Stimulated activated naive CD8-positive, alpha-beta T cell treated with anti-CD3 and anti-CD28 coated beads, Interleukin-15, amount 100 ng/mL, for 72 hours (primary cell): ENCODE measurements at regions not wholly inside any gene's neighbourhood (a gene's known extent, or its start where the extent isn't known, plus 50 kb on each side); places are given as distances from the start of the nearest gene placed in this dataset.

Experiments
- ATAC-seq: fragments of 150-1000 bp; cut with Tn5 transposase; 2 replicates; pipeline ENCODE4 v1.10.0; 2021; ENCODE audit warnings: mild to moderate bottlenecking, moderate library complexity
- DNase-seq, 2 donors: peaks; one replicate each; pipeline ENCODE4 v3.0.0; 2021 to 2022
- H3K27ac Mint-ChIP-seq, 2 donors: one replicate each; pipeline ENCODE4 v1.8.0; 2022; ENCODE audit warnings: mild to moderate bottlenecking in 2 of 2, mixed read lengths in 2 of 2, moderate library complexity in 2 of 2
- H3K27me3 Mint-ChIP-seq: one replicate; pipeline ENCODE4 v1.8.0; 2022; ENCODE audit warnings: mixed read lengths
- H3K4me1 Mint-ChIP-seq: one replicate; pipeline ENCODE4 v1.8.0; 2022; ENCODE audit warnings: mild to moderate bottlenecking, mixed read lengths
- H3K4me3 Mint-ChIP-seq, 2 donors: one replicate each; pipeline ENCODE4 v1.8.0; 2022; ENCODE audit warnings: mild to moderate bottlenecking in 2 of 2, mixed read lengths in 2 of 2, moderate library complexity in 1 of 2
- H3K9me3 Mint-ChIP-seq, 2 donors: one replicate each; pipeline ENCODE4 v1.8.0; 2022; ENCODE audit warnings: mixed read lengths in 2 of 2

DNA sequence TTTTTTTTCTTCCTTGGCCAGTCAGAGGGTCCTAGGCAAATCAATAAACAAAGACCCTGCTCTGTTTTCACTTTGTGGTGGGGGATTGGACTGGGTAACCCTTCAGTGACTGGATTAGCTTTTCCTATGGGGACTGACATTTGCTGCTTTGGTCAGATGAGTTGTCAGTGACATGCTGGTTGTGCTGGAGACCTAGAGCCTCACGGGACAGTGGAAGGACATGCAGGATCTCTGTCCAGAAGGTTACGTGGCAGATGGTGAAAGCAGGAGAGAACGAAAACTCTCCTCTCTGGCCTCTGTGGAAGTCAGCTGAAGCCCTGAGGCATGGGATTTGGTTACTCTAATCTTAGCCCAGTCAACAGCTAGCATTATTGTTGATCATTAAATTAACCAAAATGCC, 90.0 kb upstream of the BMPER start:
- DNase-seq (no peak), ATAC-seq (no peak)
- H3K27me3 Mint-ChIP-seq, result peaks cover 9% of the 10 kb centered on the region
- H3K4me1 Mint-ChIP-seq, result peaks cover 18% of the 10 kb centered on the region
- peak overlapping the region in 1 of 2 donors; percentile 15 for H3K27ac Mint-ChIP-seq
- H3K4me3 Mint-ChIP-seq, result no peak overlapping the region
- H3K9me3 Mint-ChIP-seq, result peaks cover 10 to 33% of the 10 kb centered on the region in 2 donors

DNA sequence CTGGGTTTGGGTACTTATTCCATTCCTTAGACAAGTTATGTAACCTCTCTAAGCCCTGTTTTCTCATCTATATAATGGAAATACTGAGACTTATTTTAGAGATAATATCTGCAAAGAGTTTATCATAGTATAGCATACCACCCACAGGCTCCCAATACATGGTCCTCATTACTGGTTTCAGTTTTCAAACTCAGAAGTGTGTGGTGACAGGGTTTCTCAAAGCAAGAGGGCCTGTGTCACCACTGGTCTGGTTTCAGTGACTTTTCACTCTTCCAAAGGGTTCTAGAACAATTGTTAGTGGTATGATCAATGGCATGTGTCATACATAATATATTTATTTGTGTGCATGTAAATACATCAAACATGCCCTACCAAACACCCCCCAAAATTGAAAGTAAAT, 89.2 kb upstream of the BMPER start:
- Mint-ChIP-seq H3K9me3 (peaks cover 10 to 30% of the 10 kb centered on the region in 2 donors), H3K27me3 (peaks cover 9% of the 10 kb centered on the region)
- DNase-seq, result peak; percentile 2 to 11

DNA sequence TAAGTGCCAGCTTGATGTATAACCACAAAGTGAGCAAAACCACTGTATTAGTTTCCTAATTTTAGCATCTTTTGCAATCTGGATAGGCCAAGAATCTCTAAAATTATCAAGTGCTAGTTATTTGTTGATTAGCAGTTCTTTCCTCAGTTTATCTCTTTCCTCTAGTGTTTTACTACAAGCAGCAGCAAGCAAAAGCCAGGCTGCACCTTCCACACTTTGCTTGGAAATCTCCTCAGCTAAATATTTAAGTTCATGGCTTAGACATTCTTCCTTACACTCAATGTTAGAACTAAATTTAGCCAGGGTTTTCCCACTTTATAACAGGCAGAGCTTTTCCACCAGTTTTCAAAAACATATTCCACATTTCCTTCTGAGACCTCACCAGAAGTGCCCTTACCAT, 85.7 kb upstream of the BMPER start:
- H3K9me3 Mint-ChIP-seq, result peaks cover 6 to 15% of the 10 kb centered on the region in 2 donors
- ATAC-seq (no peak), DNase-seq (no peak)
- peaks cover 9% of the 10 kb centered on the region for H3K27me3 Mint-ChIP-seq
- no peak overlapping the region for H3K27ac Mint-ChIP-seq
- H3K4me1 Mint-ChIP-seq, result peaks cover 8% of the 10 kb centered on the region
- H3K4me3 Mint-ChIP-seq, result no peak overlapping the region

More for the DNA sequence above, 89.2 kb upstream of the BMPER start:
- peak; percentile 93 for ATAC-seq
- Mint-ChIP-seq H3K4me3 (no peak overlapping the region), H3K4me1 (peaks cover 18% of the 10 kb centered on the region), H3K27ac (no peak overlapping the region)

DNA sequence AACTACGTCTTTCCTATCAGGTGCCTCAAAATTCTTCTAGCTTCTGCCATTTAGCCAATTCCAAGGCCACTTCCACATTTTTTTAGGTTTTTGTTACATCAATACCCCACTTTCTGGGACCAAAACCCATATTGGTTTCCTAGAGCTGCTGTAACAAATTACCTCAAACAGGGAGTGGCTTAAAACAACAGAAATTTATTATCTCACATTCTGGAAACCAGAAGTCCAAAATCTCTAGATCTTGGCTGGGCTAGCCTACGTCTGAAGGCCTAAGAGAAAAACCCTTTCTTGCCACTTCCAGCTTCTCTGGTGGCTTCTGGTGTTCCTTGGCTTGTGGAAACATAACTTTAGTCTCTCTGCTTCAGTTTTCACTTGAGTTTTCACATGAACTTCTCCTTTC, 85.1 kb upstream of the BMPER start:
- Mint-ChIP-seq H3K27ac (no peak overlapping the region), H3K9me3 (peaks cover 6 to 15% of the 10 kb centered on the region in 2 donors), H3K27me3 (peaks cover 9% of the 10 kb centered on the region), H3K4me3 (no peak overlapping the region), H3K4me1 (peaks cover 3% of the 10 kb centered on the region)
- DNase-seq, result no peak
- ATAC-seq, result no peak

DNA sequence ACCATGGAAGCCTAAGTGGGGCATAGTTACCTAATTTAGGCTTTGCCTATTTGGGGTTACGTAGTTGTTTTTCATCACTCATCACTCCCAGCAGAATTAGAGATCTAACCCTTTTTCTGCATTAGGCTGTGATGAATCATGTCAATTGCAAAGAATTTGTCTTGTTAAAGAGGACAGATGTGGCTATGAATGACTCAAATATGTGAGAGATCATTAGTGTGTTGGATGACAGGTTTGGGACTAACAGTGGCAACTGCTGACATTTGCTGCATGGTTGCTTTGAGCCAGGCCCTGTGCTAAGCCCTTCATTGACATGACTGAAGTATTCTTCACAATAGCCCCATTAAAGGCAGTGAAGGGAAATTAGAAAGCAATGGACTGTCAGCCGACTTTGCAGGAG, 83.4 kb upstream of the BMPER start:
- peaks cover 9% of the 10 kb centered on the region for H3K27me3 Mint-ChIP-seq
- no peak overlapping the region for H3K4me3 Mint-ChIP-seq
- ATAC-seq (no peak), DNase-seq (no peak)
- H3K9me3 Mint-ChIP-seq, result peaks cover 6 to 15% of the 10 kb centered on the region in 2 donors
- H3K27ac Mint-ChIP-seq, result no peak overlapping the region
- no peaks in the 10 kb centered on the region for H3K4me1 Mint-ChIP-seq

DNA sequence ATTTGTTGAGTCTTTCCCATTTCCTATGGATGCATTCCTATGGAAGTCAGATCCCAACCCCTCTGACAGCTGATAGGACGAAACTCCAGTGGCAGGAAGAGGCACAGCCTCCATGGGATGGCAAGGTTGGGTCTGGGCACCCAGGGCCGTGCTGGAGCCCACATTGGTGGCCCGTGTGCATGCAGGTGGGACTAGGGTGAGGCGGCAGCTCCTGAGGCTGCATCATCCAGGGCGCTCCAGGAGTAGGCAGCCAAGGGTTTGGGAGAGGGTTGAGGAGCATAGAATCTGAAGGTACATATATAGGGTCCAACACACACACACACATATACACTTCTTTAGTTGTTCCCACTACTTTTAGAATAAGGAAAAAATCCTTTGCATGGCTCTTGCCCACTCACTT, 81.4 kb upstream of the BMPER start:
- Mint-ChIP-seq H3K27ac (no peak overlapping the region), H3K9me3 (peaks cover 6 to 8% of the 10 kb centered on the region in 2 donors), H3K4me1 (no peaks in the 10 kb centered on the region), H3K4me3 (no peak overlapping the region), H3K27me3 (no peaks in the 10 kb centered on the region)
- ATAC-seq (peak; percentile 20), DNase-seq (no peak)

DNA sequence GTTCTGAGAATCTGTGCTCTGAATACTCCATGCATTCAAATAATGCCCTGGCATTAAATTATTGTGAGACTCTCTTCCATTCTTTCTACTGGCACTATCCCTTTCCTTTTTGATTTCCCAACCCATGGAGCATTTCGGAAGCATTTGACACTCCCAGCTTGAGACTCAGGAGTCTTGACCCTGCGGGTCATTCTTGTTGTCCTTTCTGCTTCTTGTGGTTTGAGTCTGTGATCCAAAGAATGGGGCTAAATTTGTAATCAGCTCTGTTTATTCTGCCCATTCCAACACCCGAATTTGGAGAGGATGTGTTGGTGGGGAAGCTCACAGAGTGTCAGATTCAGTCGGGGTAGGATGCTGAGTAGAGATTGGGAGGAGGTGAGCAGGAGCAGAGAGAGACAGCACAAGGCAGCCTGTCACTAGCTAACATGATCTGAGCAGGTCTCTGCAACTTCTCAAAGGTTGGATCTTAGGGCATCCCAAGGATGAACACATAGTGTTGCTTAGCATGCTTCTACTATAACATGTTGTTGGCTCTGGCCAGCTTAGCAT, 80.4 kb upstream of the BMPER start:
- DNase-seq, result no peak
- no peaks in the 10 kb centered on the region for H3K4me1 Mint-ChIP-seq
- H3K9me3 Mint-ChIP-seq, result peaks cover 2 to 4% of the 10 kb centered on the region in 2 donors
- H3K27ac Mint-ChIP-seq, result no peak overlapping the region
- H3K27me3 Mint-ChIP-seq, result no peaks in the 10 kb centered on the region
- H3K4me3 Mint-ChIP-seq, result no peak overlapping the region
- no peak for ATAC-seq

DNA sequence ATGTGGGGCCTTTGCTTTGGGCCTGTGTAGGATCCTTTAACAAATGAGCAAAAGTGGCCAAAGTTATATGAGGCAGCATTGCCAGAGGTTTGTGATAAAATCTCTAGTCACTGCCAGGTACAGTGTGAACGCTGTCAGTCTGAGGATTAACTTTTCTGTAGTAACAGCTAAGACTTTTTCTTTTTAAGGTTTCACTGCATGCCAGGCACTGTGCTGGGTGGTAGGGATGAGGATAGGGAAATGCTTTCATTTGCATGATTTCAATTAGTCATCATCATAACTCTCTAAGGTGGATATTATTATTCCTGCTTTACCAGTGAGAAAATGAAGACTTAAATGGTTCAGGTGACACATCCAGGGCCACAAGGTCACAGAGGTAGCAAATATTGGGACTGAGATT, 79.7 kb upstream of the BMPER start:
- H3K27ac Mint-ChIP-seq, result no peak overlapping the region
- no peak overlapping the region for H3K4me3 Mint-ChIP-seq
- ATAC-seq (no peak), DNase-seq (no peak)
- H3K9me3 Mint-ChIP-seq, result no peaks in the 10 kb centered on the region
- H3K4me1 Mint-ChIP-seq, result no peaks in the 10 kb centered on the region
- H3K27me3 Mint-ChIP-seq, result no peaks in the 10 kb centered on the region

DNA sequence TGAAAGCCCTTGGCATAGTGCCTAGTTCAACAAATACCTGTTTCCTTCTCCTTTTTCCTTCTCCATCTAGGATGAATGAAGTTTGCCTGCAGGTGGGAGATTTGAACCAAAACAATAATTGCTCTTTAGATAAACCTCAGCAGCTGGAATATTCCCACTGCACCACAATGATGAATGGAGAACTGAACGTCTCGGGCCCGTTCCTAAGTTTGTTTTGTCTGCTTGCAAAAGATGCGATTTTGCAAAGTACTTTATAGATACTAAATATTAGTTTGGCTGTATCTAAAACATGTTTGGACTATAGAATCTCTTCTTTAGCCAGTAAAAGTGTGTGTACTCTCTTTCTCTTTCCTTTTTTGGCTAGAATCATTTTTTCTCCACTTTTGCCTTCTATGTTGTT, 75.8 kb upstream of the BMPER start:
- no peak overlapping the region for H3K27ac Mint-ChIP-seq

DNA sequence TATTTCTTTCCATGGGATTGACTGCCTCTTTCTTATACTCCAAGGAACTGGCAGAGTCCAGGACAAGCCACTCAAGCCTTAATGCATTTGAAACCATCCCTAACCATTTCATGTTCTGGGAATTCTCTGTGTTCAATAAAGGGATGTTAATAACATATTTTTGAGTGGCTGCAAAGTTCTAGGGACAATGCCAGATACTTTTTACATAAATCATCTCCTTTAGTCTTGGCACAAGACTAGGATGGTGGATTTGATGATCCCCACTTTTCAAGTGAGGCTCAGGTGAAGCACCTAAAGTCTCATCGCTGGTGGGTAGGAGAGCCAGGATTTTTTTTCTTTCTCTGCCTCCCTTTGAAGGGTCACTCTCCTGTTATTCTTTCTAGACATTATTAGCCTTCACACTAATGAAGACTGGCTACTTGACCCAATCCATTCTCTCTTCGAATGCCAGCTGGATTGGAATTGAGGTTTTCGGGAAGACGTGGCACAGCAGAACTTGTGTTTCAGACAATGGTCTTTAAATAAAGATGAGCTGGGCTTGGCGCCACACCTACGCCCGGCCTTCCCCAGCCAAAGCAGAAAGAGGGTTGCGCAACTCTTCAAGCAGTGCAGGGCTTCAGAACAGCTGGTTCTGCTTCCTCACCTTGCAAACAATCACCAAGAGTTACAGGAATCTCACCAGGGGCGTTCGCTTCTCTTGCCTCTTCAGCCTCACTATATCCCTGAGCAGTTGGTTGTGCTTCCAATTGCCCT, 73.8 kb upstream of the BMPER start:
- no peak for ATAC-seq

More for the DNA sequence above, 75.8 kb upstream of the BMPER start:
- H3K4me3 Mint-ChIP-seq, result no peak overlapping the region
- no peaks in the 10 kb centered on the region for H3K9me3 Mint-ChIP-seq
- H3K4me1 Mint-ChIP-seq, result no peaks in the 10 kb centered on the region
- H3K27me3 Mint-ChIP-seq, result no peaks in the 10 kb centered on the region
- DNase-seq (no peak), ATAC-seq (no peak)

DNA sequence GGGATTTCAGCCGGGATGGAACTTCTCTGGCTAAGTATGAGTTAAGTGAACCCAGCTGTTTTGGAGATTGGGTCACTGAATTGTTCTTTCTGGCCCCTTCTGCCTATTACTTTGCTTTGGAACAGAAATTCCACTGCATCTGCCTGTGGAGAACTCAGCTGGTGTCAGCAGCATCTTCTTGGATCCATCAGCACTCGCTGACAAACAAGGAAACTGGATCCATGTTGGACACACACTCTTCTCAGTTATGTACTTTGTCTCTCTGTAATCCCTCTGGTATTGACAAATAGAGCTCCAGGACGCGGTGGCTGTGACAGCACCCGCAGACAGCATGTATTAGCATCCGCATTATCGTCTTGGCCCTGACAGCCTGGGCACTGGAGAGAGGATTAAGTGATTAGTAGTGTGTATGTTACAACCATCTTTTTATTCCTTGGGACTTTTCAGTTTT, 73.0 kb upstream of the BMPER start:
- ATAC-seq (no peak), DNase-seq (no peak)
- Mint-ChIP-seq H3K9me3 (peaks cover 0 to 7% of the 10 kb centered on the region in 2 donors), H3K4me3 (no peak overlapping the region), H3K27me3 (no peaks in the 10 kb centered on the region), H3K27ac (no peak overlapping the region), H3K4me1 (no peaks in the 10 kb centered on the region)

More for the DNA sequence above, 73.8 kb upstream of the BMPER start:
- no peaks in the 10 kb centered on the region for H3K4me1 Mint-ChIP-seq
- H3K4me3 Mint-ChIP-seq, result no peak overlapping the region
- no peak overlapping the region for H3K27ac Mint-ChIP-seq
- no peaks in the 10 kb centered on the region for H3K27me3 Mint-ChIP-seq
- H3K9me3 Mint-ChIP-seq, result peaks cover 0 to 1% of the 10 kb centered on the region in 2 donors
- DNase-seq, result no peak

DNA sequence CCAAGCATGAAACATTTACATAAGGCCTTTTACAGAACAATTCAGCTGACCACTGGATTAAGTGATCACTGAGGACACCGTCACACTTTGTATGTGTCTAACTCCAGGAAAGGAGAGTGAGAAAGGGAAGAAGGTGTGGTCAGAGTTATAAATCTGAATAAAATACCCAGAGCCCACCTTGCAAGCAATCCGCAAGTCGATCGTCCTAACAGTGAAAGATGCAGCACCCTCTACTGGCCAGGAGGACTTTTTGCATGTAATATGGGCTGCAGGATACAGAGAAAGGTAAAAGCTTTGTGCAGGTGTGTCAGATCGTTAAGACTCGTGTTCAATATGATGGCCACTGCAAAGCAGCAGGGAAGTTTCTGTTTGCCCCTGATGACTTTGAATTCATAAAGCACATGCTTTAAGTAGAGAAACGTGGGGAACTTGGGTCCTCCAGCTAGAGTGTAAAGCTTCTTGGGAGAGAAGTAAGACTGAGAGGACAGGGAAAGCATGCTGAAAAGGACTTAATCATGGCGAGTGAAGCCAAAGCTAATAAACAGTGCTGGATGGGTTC, 68.5 kb upstream of the BMPER start:
- no peak overlapping the region for H3K4me3 Mint-ChIP-seq
- H3K9me3 Mint-ChIP-seq, result peaks cover 0 to 7% of the 10 kb centered on the region in 2 donors
- no peak overlapping the region for H3K27ac Mint-ChIP-seq
- DNase-seq (peak; percentile 2 to 13), ATAC-seq (no peak)
- H3K27me3 Mint-ChIP-seq, result no peaks in the 10 kb centered on the region
- H3K4me1 Mint-ChIP-seq, result no peaks in the 10 kb centered on the region

DNA sequence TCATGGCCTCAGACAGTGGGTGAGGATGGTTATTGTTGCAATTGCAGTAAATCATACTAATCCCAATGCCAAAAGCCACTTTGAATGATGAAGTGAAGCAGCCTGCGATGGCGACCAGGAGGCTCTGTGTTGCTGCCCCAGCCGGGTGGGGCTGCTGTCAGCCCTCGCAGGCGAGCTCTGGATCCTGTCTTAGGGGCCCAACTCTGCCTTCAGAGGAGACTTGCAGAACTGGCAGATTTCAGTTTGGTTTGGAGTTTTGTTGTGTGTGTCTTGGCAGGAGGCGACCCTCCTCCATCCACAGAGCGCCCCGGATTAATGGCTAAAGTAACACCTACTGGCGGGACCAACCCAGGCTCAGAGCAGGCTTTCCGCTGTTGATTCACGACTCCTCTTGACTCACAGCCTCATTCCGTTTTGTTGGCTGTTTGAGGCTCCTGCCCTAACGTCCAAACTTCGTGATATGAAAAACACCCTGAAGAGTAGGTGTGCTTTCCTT, 67.9 kb upstream of the BMPER start:
- Mint-ChIP-seq H3K9me3 (peaks cover 0 to 7% of the 10 kb centered on the region in 2 donors), H3K27me3 (no peaks in the 10 kb centered on the region), H3K4me1 (no peaks in the 10 kb centered on the region), H3K27ac (no peak overlapping the region), H3K4me3 (no peak overlapping the region)
- DNase-seq (no peak), ATAC-seq (no peak)

DNA sequence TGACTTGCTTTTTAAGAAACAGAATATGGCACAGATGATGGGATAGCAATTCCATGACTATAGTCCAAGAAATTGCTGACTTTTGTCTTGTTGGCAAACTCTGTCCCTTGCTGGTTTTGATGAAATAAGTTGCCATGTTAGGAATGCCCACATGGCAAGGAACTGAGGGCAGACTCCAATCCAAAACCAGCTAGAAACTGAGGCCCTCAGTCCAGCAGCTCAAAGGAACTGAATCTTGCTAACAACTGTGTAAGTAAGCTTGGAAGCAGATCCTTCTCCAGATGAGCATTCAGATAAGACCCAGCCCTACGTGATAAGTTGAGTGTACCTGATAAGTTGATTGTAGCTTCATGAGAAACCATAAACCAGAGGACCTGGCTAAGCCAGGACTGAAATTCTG, 64.3 kb upstream of the BMPER start:
- Mint-ChIP-seq H3K27me3 (no peaks in the 10 kb centered on the region), H3K9me3 (peaks cover 0 to 15% of the 10 kb centered on the region in 2 donors), H3K4me1 (no peaks in the 10 kb centered on the region), H3K27ac (no peak overlapping the region), H3K4me3 (no peak overlapping the region)
- DNase-seq (no peak), ATAC-seq (no peak)

DNA sequence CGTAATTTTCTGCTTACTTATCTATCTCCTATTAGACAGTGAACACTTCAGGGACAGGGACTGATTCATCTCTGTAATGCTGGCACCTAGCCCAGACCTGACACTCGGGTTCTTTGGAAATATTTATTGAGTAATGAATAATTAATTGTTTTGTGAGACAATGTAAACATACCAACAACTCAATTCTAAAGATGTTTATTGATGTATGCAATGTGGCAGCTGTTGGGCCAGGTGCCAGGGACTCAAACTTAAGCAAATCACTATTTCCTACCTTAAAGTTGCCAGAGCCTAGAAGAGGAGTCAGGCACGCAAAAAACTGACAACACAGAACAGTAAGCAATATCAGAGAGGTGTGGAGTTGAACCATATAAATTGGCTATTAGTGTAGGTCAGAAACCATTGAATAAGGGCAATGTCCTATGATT, 63.6 kb upstream of the BMPER start:
- Mint-ChIP-seq H3K4me3 (no peak overlapping the region), H3K27ac (no peak overlapping the region), H3K4me1 (no peaks in the 10 kb centered on the region), H3K9me3 (peaks cover 0 to 12% of the 10 kb centered on the region in 2 donors), H3K27me3 (no peaks in the 10 kb centered on the region)
- ATAC-seq, result no peak
- no peak for DNase-seq

DNA sequence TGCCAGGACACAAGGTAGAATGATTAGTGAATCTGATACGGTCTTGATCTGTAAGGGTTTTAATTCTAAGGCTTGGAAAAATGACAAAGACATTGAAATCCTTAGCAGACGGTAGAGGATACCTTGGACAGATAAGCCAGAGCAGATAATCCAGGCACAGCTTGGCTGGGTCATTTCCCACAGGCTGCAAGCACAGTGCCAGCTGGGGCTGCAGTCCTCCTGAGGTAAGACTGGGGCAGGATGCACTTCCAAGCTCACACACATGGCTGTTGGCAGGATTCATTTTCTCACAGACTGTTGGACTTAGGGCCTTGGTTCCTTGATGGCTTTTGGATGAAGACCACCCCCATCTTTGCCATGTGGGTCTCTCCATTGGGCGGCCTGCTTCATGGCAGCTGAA, 63.2 kb upstream of the BMPER start:
- no peak for DNase-seq
- Mint-ChIP-seq H3K9me3 (peaks cover 0 to 8% of the 10 kb centered on the region in 2 donors), H3K4me3 (no peak overlapping the region), H3K27ac (no peak overlapping the region), H3K27me3 (no peaks in the 10 kb centered on the region), H3K4me1 (no peaks in the 10 kb centered on the region)
- ATAC-seq, result no peak
